ENCODE measurements at regions not wholly inside any gene's neighbourhood (a gene's known extent, or its start where the extent isn't known, plus 50 kb on each side); places are given as distances from the start of the nearest gene placed in this dataset.

DNA sequence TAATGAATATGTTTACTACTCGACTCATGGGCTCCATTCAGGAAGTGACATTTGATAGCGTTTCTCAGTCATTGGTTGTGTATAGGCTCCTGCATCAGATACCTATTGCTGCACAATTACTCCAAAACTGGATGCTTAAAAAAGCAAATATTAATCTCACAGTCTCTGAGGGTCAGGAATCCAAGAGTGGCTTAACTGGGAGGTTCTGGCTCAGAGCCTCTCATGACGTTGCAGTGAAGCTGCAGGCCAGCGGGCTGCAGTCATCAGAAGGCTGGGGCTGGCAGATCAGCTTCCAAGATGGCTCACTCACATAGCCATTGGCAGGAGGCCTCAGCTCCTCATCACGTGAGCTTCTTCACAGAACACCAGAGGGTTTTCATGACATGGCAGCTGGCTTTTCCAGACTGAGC is 525.1 kb upstream of the NBEA start:
- ChIA-PET CTCF (no interaction called here), POLR2A (no interaction called here)
- Mint-ChIP-seq H3K4me3 (ENCODE audit: unreplicated experiment) (no peak overlapping the region), H3K27me3 (ENCODE audit: insufficient read depth, unreplicated experiment) (no peaks in the 10 kb centered on the region), H3K4me1 (ENCODE audit: low read depth, unreplicated experiment) (no peaks in the 10 kb centered on the region), H3K9me3 (ENCODE audit: unreplicated experiment) (no peaks in the 10 kb centered on the region), H3K36me3 (ENCODE audit: insufficient read depth, unreplicated experiment) (no peaks in the 10 kb centered on the region), H3K27ac (ENCODE audit: unreplicated experiment) (no peak overlapping the region)
- Histone ChIP-seq H3K36me3 (ENCODE audit: control insufficient read depth, insufficient read depth, low read length) (no peaks in the 10 kb centered on the region), H3K4me3 (ENCODE audit: low read depth, low read length) (no peak overlapping the region), H3K9me3 (no peaks in the 10 kb centered on the region), H3K4me1 (no peaks in the 10 kb centered on the region), H3K27me3 (replicated peaks; ENCODE audit: control insufficient read depth, insufficient read depth, low read length) (no peaks in the 10 kb centered on the region)
- intact Hi-C loops (cut with micrococcal nuclease; ENCODE audit: unreplicated experiment) = loop anchor here (5.0 kb wide), 1 partner anchor 380 kb away; no protein-coding TSS in a partner anchor
- TF ChIP-seq, protein P1, sequence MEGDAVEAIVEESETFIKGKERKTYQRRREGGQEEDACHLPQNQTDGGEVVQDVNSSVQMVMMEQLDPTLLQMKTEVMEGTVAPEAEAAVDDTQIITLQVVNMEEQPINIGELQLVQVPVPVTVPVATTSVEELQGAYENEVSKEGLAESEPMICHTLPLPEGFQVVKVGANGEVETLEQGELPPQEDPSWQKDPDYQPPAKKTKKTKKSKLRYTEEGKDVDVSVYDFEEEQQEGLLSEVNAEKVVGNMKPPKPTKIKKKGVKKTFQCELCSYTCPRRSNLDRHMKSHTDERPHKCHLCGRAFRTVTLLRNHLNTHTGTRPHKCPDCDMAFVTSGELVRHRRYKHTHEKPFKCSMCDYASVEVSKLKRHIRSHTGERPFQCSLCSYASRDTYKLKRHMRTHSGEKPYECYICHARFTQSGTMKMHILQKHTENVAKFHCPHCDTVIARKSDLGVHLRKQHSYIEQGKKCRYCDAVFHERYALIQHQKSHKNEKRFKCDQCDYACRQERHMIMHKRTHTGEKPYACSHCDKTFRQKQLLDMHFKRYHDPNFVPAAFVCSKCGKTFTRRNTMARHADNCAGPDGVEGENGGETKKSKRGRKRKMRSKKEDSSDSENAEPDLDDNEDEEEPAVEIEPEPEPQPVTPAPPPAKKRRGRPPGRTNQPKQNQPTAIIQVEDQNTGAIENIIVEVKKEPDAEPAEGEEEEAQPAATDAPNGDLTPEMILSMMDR (IDR thresholded peaks at IDR 0.05; ENCODE audit: insufficient read depth in 1 of 2, low read depth in 1 of 2, low read length in 1 of 2, severe bottlenecking in 1 of 2, unreplicated experiment in 1 of 2) = no peak
- DNase-seq = no peak
- BruUV-seq (replicated peaks) = no TSS peak

DNA sequence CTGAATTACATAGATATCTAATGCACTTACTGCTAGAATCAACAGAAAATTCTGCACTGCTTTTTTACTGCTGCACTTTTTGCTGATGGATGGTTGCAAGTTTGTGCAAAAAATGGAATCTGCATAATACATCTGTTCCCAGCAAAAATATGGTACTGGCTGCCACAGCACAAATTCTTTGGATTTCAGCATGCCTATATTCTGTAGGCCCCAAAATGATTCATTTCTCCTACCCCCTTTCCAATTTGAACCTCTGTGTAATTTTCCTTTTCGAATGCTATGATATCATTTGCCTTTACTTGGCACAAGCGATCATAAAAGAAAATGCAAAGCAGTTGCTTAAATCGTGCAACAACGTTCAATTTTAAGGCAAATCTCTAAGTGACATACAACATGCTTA is 524.2 kb upstream of the NBEA start:
- H3K27me3 ChIP-seq (replicated peaks; ENCODE audit: control insufficient read depth, insufficient read depth, low read length) = no peaks in the 10 kb centered on the region
- Mint-ChIP-seq H3K4me3 (ENCODE audit: unreplicated experiment) (no peak overlapping the region), H3K27me3 (ENCODE audit: insufficient read depth, unreplicated experiment) (no peaks in the 10 kb centered on the region), H3K9me3 (ENCODE audit: unreplicated experiment) (no peaks in the 10 kb centered on the region), H3K27ac (ENCODE audit: unreplicated experiment) (no peak overlapping the region), H3K36me3 (ENCODE audit: insufficient read depth, unreplicated experiment) (no peaks in the 10 kb centered on the region), H3K4me1 (ENCODE audit: low read depth, unreplicated experiment) (no peaks in the 10 kb centered on the region)
- intact Hi-C loops (cut with micrococcal nuclease; ENCODE audit: unreplicated experiment) = loop anchor here (5.0 kb wide), 1 partner anchor 381 kb away; no protein-coding TSS in a partner anchor
- no peaks in the 10 kb centered on the region for H3K4me1 ChIP-seq
- TF ChIP-seq, protein P1 (IDR thresholded peaks at IDR 0.05; ENCODE audit: insufficient read depth in 1 of 2, low read depth in 1 of 2, low read length in 1 of 2, severe bottlenecking in 1 of 2, unreplicated experiment in 1 of 2) = no peak
- no peaks in the 10 kb centered on the region for H3K36me3 ChIP-seq (ENCODE audit: control insufficient read depth, insufficient read depth, low read length)
- no peak overlapping the region for H3K4me3 ChIP-seq (ENCODE audit: low read depth, low read length)
- no peaks in the 10 kb centered on the region for H3K9me3 ChIP-seq
- CTCF ChIA-PET = no interaction called here
- DNase-seq = no peak
- no TSS peak for BruUV-seq (replicated peaks)
- POLR2A ChIA-PET = no interaction called here

DNA sequence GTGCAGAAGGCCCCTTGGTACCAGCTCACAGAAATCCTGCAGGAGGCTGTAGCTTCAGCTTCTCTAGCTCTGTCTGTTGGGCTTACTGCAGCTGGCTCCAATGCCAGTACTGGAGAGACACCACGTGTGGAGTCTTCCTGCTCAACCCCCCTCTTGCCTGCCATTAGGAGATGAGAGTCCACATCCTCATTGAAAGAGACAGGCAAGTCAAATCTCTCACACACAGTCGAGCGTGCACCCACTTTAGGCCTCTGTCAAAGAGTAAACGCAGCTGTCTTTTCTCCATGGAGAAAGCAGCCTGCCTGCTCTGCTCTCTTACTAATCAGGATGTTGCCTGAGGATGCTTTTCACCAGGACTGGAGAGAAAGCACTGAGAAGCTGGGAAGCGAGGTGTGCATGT is 523.0 kb upstream of the NBEA start:
- H3K4me3 Mint-ChIP-seq (ENCODE audit: unreplicated experiment) = no peak overlapping the region
- ChIA-PET CTCF (no interaction called here), POLR2A (no interaction called here)
- no peaks in the 10 kb centered on the region for H3K27me3 Mint-ChIP-seq (ENCODE audit: insufficient read depth, unreplicated experiment)
- no peak for DNase-seq
- H3K9me3 ChIP-seq = no peaks in the 10 kb centered on the region
- H3K4me3 ChIP-seq (ENCODE audit: low read depth, low read length) = no peak overlapping the region
- H3K9me3 Mint-ChIP-seq (ENCODE audit: unreplicated experiment) = no peaks in the 10 kb centered on the region
- no peaks in the 10 kb centered on the region for H3K4me1 Mint-ChIP-seq (ENCODE audit: low read depth, unreplicated experiment)
- H3K36me3 ChIP-seq (ENCODE audit: control insufficient read depth, insufficient read depth, low read length) = no peaks in the 10 kb centered on the region
- H3K4me1 ChIP-seq = no peaks in the 10 kb centered on the region
- intact Hi-C loops (cut with micrococcal nuclease; ENCODE audit: unreplicated experiment) = loop anchor here (5.0 kb wide), 1 partner anchor 382 kb away; no protein-coding TSS in a partner anchor
- no peaks in the 10 kb centered on the region for H3K27me3 ChIP-seq (replicated peaks; ENCODE audit: control insufficient read depth, insufficient read depth, low read length)
- TF ChIP-seq, protein P1 (IDR thresholded peaks at IDR 0.05; ENCODE audit: insufficient read depth in 1 of 2, low read depth in 1 of 2, low read length in 1 of 2, severe bottlenecking in 1 of 2, unreplicated experiment in 1 of 2) = no peak
- H3K36me3 Mint-ChIP-seq (ENCODE audit: insufficient read depth, unreplicated experiment) = no peaks in the 10 kb centered on the region
- no peak overlapping the region for H3K27ac Mint-ChIP-seq (ENCODE audit: unreplicated experiment)
- no TSS peak for BruUV-seq (replicated peaks)

All from Caco-2 (cell line).